ENCODE measurements at regions not wholly inside any gene's neighbourhood (a gene's known extent, or its start where the extent isn't known, plus 50 kb on each side); places are given as distances from the start of the nearest gene placed in this dataset.

GRCh38 chr6:101212640-101213039 lies 180.9 kb upstream of the GRIK2 start:
- no peak for DNase-seq (ENCODE audit: low read depth)

- no peak for DNase-seq (ENCODE audit: low read depth)
Measured at GRCh38 chr6:101222007-101222406, 171.5 kb upstream of the GRIK2 start.

- DNase-seq (ENCODE audit: low read depth), result no peak
Measured at GRCh38 chr6:101224751-101225150, 168.8 kb upstream of the GRIK2 start.

- DNase-seq (ENCODE audit: low read depth), result peak; percentile 0
Measured at GRCh38 chr6:101226677-101227135, 166.8 kb upstream of the GRIK2 start.

- DNase-seq (ENCODE audit: low read depth), result no peak
Measured at GRCh38 chr6:101230866-101231265, 162.6 kb upstream of the GRIK2 start.

- no peak for DNase-seq (ENCODE audit: low read depth)
Measured at GRCh38 chr6:101231606-101232235, 161.8 kb upstream of the GRIK2 start.

- DNase-seq (ENCODE audit: low read depth), result no peak
Measured at GRCh38 chr6:101232961-101233360, 160.5 kb upstream of the GRIK2 start.

- DNase-seq (ENCODE audit: low read depth), result no peak
Measured at GRCh38 chr6:101236709-101237108, 156.8 kb upstream of the GRIK2 start.

GRCh38 chr6:101241442-101241841 lies 152.1 kb upstream of the GRIK2 start:
- DNase-seq (ENCODE audit: low read depth), result no peak

- no peak for DNase-seq (ENCODE audit: low read depth)
Measured at GRCh38 chr6:101249470-101249869, 144.0 kb upstream of the GRIK2 start.

GRCh38 chr6:101257163-101257562 lies 136.3 kb upstream of the GRIK2 start:
- no peak for DNase-seq (ENCODE audit: low read depth)

- no peak for DNase-seq (ENCODE audit: low read depth)
Measured at GRCh38 chr6:101259505-101259904, 134.0 kb upstream of the GRIK2 start.

- DNase-seq (ENCODE audit: low read depth), result no peak
Measured at GRCh38 chr6:101263596-101263995, 129.9 kb upstream of the GRIK2 start.

- no peak for DNase-seq (ENCODE audit: low read depth)
Measured at GRCh38 chr6:101266063-101266462, 127.4 kb upstream of the GRIK2 start.

- peak; percentile 2 for DNase-seq (ENCODE audit: low read depth)
Measured at GRCh38 chr6:101268541-101268940, 125.0 kb upstream of the GRIK2 start.

GRCh38 chr6:101275251-101275650 lies 118.3 kb upstream of the GRIK2 start:
- no peak for DNase-seq (ENCODE audit: low read depth)

GRCh38 chr6:101276066-101276465 lies 117.4 kb upstream of the GRIK2 start:
- no peak for DNase-seq (ENCODE audit: low read depth)

- DNase-seq (ENCODE audit: low read depth), result no peak
Measured at GRCh38 chr6:101279410-101279809, 114.1 kb upstream of the GRIK2 start.

GRCh38 chr6:101281266-101281665 lies 112.2 kb upstream of the GRIK2 start:
- no peak for DNase-seq (ENCODE audit: low read depth)

- no peak for DNase-seq (ENCODE audit: low read depth)
Measured at GRCh38 chr6:101284131-101284530, 109.4 kb upstream of the GRIK2 start.

GRCh38 chr6:101286146-101286545 lies 107.4 kb upstream of the GRIK2 start:
- no peak for DNase-seq (ENCODE audit: low read depth)

- DNase-seq (ENCODE audit: low read depth), result peak; percentile 1
Measured at GRCh38 chr6:101290346-101290745, 103.2 kb upstream of the GRIK2 start.

- no peak for DNase-seq (ENCODE audit: low read depth)
Measured at GRCh38 chr6:101294051-101294638, 99.4 kb upstream of the GRIK2 start.

- DNase-seq (ENCODE audit: low read depth), result no peak
Measured at GRCh38 chr6:101294676-101295075, 98.8 kb upstream of the GRIK2 start.

All from RPMI7951 (cell line).